Left ventricle myocardium superior (tissue), 1 donor: ENCODE measurements at regions not wholly inside any gene's neighbourhood (a gene's known extent, or its start where the extent isn't known, plus 50 kb on each side); places are given as distances from the start of the nearest gene placed in this dataset.

Source experiments
- ATAC-seq: fragments of 200-7000 bp; cut with Tn5 transposase; one replicate; pipeline ENCODE4 v1.9.1; 2020; ENCODE audit warnings: mild to moderate bottlenecking, moderate library complexity
- DNase-seq: peaks from one replicate; pipeline ENCODE4 v3.0.0-alpha.2; 2020
- intact Hi-C: fragments of 100-400 bp; cut with micrococcal nuclease; formaldehyde crosslinking; loops from one replicate; pipeline ENCODE4 v1.11.0; 2022
- donor health status: DM: no; HTN: yes; CAD: no; lungs with severe emphysema.

- ATAC-seq (no peak), DNase-seq (no peak)
- intact Hi-C loops = no loop called here
Observed at GRCh38 chr6:1479601-1480221, 90.3 kb downstream of the FOXF2 start.

- no peak for DNase-seq
- ATAC-seq = no peak
- intact Hi-C loops = no loop called here
Observed at GRCh38 chr6:1481286-1481685, 91.9 kb downstream of the FOXF2 start.

DNA sequence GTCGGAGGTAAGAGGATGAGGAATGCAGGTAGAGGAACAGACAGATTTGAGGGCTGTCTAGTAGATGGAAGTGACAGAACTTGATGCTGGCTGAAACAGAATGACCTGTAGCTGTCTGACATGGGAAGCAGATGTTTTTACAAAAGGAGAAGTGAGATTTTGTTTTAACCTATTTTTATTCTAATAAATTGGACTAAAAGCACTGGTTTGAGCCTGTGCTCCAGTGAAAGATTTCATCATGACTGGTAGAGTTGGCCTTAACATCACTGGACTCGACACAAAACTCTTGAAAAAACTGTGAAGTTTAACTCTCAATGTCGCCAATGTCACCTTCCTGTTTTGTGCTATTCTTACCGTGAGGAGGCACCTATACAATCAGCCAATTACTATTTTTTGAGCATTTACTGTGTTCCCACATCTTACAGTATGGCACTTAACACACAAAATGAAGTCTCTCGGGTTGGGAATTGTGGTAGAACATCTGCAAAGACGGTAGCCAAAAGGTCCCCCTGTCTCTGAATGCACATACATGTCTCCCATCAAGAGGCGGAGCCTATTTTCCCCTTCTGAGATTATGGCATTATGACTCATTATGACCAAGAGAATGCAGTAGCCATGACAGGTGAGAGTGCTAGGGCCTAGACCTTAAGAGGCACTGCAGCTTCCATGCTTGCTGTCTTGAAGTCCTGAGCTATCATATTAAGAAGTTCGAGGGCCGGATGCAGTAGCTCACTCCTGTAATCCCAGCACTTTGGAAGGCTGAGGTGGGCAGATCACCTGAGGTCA, 93.2 kb downstream of the FOXF2 start:
- DNase-seq (no peak), ATAC-seq (no peak)
- intact Hi-C loops = no loop called here

- intact Hi-C loops = no loop called here
- no peak for DNase-seq
- no peak for ATAC-seq
Observed at GRCh38 chr6:1485678-1486077, 96.3 kb downstream of the FOXF2 start.

- no peak for ATAC-seq
- intact Hi-C loops = no loop called here
- no peak for DNase-seq
Observed at GRCh38 chr6:1486387-1486786, 97.0 kb downstream of the FOXF2 start.

DNA sequence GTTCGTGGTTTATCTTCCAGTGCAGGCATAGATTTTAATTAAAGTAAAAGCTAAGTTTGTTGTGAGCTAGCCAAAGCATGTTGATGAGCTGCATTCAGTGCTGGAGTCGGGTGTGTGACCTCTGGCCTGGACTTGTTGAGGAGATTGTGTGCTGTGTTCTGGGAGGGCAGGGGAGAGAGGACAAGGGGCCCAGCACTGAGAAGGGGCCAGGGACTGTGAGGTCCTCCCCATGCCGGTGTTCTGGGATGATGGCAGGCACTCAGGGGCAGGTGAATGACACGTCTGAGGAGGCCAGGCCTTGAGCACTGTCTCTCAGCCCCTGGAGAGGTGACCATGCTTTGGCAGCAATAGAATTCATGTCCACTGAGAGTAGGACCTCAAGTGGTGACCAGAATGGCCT, 97.9 kb downstream of the FOXF2 start:
- intact Hi-C loops = no loop called here

DNA sequence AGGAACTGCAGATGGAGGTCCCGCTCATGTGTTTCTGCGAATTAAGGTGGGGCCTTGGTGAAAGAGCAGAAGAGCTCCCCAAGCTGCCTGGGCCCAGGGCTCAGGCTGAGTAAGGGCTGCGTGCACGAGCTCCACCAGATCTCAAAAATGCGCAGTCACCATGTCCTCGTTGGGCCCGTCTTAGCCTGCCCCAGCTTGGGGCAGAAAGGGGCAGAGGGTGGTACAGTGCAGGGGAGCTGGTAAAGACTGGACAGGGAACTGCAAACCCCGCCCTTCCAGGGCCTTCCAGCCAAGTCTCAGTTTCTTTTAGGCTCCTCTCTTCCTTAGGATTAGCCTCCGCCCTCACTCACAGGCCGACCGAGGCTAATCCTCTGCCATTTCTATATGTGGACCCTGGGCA, 101.6 kb downstream of the FOXF2 start:
- ATAC-seq (no peak), DNase-seq (no peak)
- intact Hi-C loops = no loop called here

More for the DNA sequence above, 97.9 kb downstream of the FOXF2 start:
- ATAC-seq (no peak), DNase-seq (no peak)

GRCh38 chr6:1491591-1492319, 102.4 kb downstream of the FOXF2 start:
- ATAC-seq (no peak), DNase-seq (no peak)
- intact Hi-C loops = no loop called here

DNA sequence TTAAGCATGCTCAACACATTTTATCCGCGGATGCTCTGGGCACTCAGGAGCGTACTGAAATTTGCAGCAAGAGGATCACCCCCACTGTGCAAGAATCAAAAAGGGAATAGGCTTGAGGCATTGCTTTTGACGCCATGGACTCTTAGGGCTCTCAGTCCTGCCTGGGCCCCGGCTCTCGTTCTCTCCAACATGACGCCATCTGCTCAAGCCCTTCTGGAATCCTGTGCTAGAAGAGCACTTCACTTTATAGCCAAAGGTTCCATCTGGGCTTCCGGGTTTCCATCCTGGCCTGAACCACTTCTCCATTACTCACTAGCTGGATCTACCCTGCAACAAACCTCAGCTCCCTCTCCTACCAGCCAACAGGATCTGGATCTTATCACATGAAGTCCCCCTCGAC, 105.3 kb downstream of the FOXF2 start:
- no peak for ATAC-seq
- intact Hi-C loops = no loop called here
- no peak for DNase-seq

DNA sequence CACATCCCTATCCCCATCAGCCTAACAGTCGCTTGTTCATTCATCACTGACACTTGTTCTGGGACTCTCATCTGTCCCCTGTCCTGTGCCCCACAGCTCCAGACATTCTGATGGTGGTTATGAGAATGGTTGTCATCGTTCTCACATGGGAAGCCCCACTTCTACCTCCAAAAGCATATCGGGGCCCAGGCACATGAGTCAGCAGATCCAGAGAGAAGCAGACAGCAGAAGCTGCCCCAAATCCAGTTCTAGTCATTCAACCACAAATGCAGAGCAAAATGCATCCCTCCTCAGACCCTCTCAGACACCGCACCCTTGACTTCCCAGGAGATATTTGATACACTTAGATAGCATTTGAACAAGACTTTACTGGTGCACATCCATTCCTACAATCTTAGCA, 106.0 kb downstream of the FOXF2 start:
- no peak for ATAC-seq
- no peak for DNase-seq
- intact Hi-C loops = no loop called here

- DNase-seq (no peak), ATAC-seq (no peak)
- intact Hi-C loops = no loop called here
Observed at GRCh38 chr6:1496092-1496491, 106.7 kb downstream of the FOXF2 start.

DNA sequence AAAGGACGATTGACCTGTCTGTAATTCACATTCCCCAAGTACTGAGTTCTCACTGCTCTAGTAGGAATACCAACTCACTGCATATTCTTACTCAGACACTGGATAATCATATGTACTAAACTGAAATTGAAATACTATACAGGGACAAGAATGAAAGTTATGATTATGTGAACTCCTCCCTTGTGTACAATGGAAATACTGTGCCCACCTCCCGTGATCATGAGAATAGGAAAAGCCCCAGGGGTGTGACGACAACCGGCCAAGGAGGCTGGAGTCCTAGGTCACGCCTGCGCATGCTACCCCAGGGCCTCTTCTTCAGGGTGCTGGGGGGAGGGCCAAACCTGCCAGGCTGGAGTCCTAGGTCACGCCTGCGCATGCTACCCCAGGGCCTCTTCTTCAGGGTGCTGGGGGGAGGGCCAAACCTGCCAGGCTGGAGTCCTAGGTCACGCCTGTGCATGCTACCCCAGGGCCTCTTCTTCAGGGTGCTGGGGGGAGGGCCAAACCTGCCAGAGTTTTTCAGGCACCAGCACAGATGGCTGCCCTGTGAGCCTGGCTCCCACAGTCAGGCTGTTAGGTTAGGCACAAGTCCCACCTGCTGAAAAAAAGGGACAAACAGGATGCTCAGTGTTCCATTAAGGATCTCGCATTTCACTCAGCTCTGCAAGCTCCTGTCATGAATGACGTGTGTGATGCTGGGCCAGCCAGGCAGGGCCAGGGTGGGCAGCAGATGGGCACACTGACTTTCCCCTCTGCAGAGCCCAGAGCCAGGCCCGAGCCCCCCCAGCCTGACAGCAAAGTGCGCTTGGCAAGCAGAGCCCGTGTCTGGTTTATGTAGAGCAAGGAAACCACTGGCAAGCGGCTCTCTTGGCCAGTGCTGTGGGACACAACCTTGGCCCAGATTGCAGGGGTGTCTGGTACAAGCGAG, 107.7 kb downstream of the FOXF2 start:
- intact Hi-C loops = no loop called here
- ATAC-seq (peak; percentile 68), DNase-seq (peak; percentile 53)

DNA sequence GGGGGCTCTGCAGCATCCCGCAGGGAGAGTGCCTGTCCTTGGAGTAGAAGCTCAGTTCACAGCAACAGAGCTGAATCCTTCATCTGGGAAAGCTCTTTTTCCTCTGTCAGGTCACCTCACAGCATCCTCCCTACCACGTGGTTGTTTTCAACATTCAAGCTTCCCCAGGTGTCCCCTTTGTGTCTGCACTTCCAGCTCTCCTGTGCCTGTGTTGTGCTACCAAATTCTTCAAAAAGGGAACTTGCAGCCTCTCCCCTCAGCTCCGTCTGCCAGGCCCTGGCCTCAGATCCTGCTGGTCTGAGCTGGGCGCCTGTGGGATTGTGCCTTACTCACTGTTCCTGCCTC, 108.4 kb downstream of the FOXF2 start:
- intact Hi-C loops = no loop called here
- DNase-seq = no peak
- ATAC-seq = no peak

- ATAC-seq = no peak
- DNase-seq = no peak
- intact Hi-C loops = no loop called here
Observed at GRCh38 chr6:1498491-1499113, 109.2 kb downstream of the FOXF2 start.

- ATAC-seq (peak; percentile 69), DNase-seq (no peak)
- intact Hi-C loops = no loop called here
Observed at GRCh38 chr6:1499777-1500176, 109.9 kb upstream of the FOXC1 start.

- intact Hi-C loops = no loop called here
- ATAC-seq (no peak), DNase-seq (no peak)
Observed at GRCh38 chr6:1500913-1501312, 108.8 kb upstream of the FOXC1 start.

GRCh38 chr6:1502041-1502440, 107.7 kb upstream of the FOXC1 start:
- DNase-seq = no peak
- intact Hi-C loops = no loop called here
- no peak for ATAC-seq

DNA sequence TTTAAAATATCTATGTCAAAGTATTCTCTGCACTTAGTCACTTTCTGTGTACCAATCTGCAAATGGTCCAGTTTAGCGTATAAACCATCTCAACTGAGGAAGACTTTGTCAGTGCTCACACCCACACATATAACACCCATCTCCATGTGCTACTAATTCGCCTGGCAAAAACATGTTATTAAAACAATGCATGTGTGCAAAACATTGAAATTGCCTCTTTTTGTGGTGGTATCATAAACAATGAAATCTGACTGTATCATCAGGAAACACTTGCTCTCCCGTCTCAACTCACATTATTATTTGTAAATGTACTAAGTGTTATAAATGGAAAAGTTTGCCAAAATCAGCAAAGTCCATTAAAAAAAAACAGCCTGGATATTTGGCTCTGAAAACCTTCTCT, 105.9 kb upstream of the FOXC1 start:
- no peak for DNase-seq
- intact Hi-C loops = no loop called here
- ATAC-seq = no peak

- ATAC-seq (peak; percentile 50), DNase-seq (no peak)
- intact Hi-C loops = no loop called here
Observed at GRCh38 chr6:1504465-1504864, 105.2 kb upstream of the FOXC1 start.
